DOHH2 (cell line): ENCODE measurements at regions not wholly inside any gene's neighbourhood (a gene's known extent, or its start where the extent isn't known, plus 50 kb on each side); places are given as distances from the start of the nearest gene placed in this dataset.

ENCODE experiments used
- CTCF ChIP-seq: fragments of 200-600 bp; sonication (generic); IDR thresholded peaks from one replicate; pipeline ENCODE4 v1.5.1; 2014; ENCODE audit warnings: antibody characterized with exemption, mild to moderate bottlenecking, low read depth, low read length; ENCODE audit not compliant: poor library complexity, severe bottlenecking
- EZH2phosphoT487 ChIP-seq: fragments of 200-600 bp; sonication (generic); IDR thresholded peaks from 2 replicates; pipeline ENCODE4 v1.6.1; 2017; ENCODE audit warnings: borderline replicate concordance, mild to moderate bottlenecking, antibody characterized with exemption, low read length, moderate library complexity, mixed read lengths

GRCh38 chr16:54546521-54546920 lies 259.9 kb upstream of the IRX3 start:
- TF ChIP-seq EZH2phosphoT487 (no peak), CTCF (no peak)
